T1000 (cell line): ENCODE measurements at regions not wholly inside any gene's neighbourhood (a gene's known extent, or its start where the extent isn't known, plus 50 kb on each side); places are given as distances from the start of the nearest gene placed in this dataset.
"Not testable (repeated sequence)": the region's sequence is repeated elsewhere in the genome, so short reads cannot be mapped to it uniquely, and the experiment has no call there.

ENCODE experiments used
- DNase-seq: peaks from one replicate; lab custom pipeline; 2025; ENCODE audit warnings: mixed read lengths; lab: John Stamatoyannopoulos, UW

GRCh38 chr3:65172209-65172608 is 484.4 kb upstream of the ADAMTS9 start:
- DNase-seq, result no peak

GRCh38 chr3:65170390-65171042 is 482.7 kb upstream of the ADAMTS9 start:
- DNase-seq, result peak; percentile 12

GRCh38 chr3:65169961-65170360 is 482.2 kb upstream of the ADAMTS9 start:
- no peak for DNase-seq

- DNase-seq, result no peak
Measured at GRCh38 chr3:65168547-65168946, 480.7 kb upstream of the ADAMTS9 start.

- no peak for DNase-seq
Measured at GRCh38 chr3:65166531-65166930, 478.7 kb upstream of the ADAMTS9 start.

- no peak for DNase-seq
Measured at GRCh38 chr3:65158023-65158422, 470.2 kb upstream of the ADAMTS9 start.

- DNase-seq, result no peak
Measured at GRCh38 chr3:65153850-65154512, 466.2 kb upstream of the ADAMTS9 start.

GRCh38 chr3:65151666-65152065 is 463.9 kb upstream of the ADAMTS9 start:
- no peak for DNase-seq

GRCh38 chr3:65149877-65150276 is 462.1 kb upstream of the ADAMTS9 start:
- DNase-seq, result no peak

- DNase-seq, result no peak
Measured at GRCh38 chr3:65148687-65149086, 460.9 kb upstream of the ADAMTS9 start.

GRCh38 chr3:65146179-65146578 is 458.4 kb upstream of the ADAMTS9 start:
- no peak for DNase-seq

GRCh38 chr3:65145680-65146079 is 457.9 kb upstream of the ADAMTS9 start:
- DNase-seq, result no peak

- no peak for DNase-seq
Measured at GRCh38 chr3:65144791-65145351, 457.1 kb upstream of the ADAMTS9 start.

- no peak for DNase-seq
Measured at GRCh38 chr3:65142456-65142855, 454.7 kb upstream of the ADAMTS9 start.

- DNase-seq, result no peak
Measured at GRCh38 chr3:65138556-65138955, 450.8 kb upstream of the ADAMTS9 start.

GRCh38 chr3:65133752-65134151 is 446.0 kb upstream of the ADAMTS9 start:
- not testable (repeated sequence) for DNase-seq

- DNase-seq, result no peak
Measured at GRCh38 chr3:65130782-65131181, 443.0 kb upstream of the ADAMTS9 start.

GRCh38 chr3:65128346-65128745 is 440.5 kb upstream of the ADAMTS9 start:
- no peak for DNase-seq

- peak; percentile 19 for DNase-seq
Measured at GRCh38 chr3:65126527-65127410, 439.0 kb upstream of the ADAMTS9 start.

GRCh38 chr3:65120156-65120555 is 432.4 kb upstream of the ADAMTS9 start:
- DNase-seq, result not testable (repeated sequence)

- DNase-seq, result no peak
Measured at GRCh38 chr3:65118912-65119499, 431.2 kb upstream of the ADAMTS9 start.

GRCh38 chr3:65114041-65114440 is 426.2 kb upstream of the ADAMTS9 start:
- no peak for DNase-seq
